HepG2 (cell line): ENCODE measurements at regions not wholly inside any gene's neighbourhood (a gene's known extent, or its start where the extent isn't known, plus 50 kb on each side); places are given as distances from the start of the nearest gene placed in this dataset.
A peak's percentile ranks its signal among the peaks of the same experiment; 100 is the strongest.

Source experiments
- ATAC-seq: fragments of 200-7000 bp; cut with Tn5 transposase; 3 replicates; pipeline ENCODE4 v1.9.1; 2020; ENCODE audit warnings: mild to moderate bottlenecking, moderate library complexity
- BruUV-seq: library from RNA; stranded (reverse); fragments of 400-500 nt; replicated peaks from 2 replicates; lab custom pipeline; 2021; lab: Mats Ljungman, UMichigan
- CTCF ChIA-PET: fragments of 300-600 bp; formaldehyde crosslinking; extraction: SDS; loops from one replicate; lab custom pipeline; 2021; ENCODE audit warnings: low total read pairs, inconsistent platforms, low intra/inter-chr PET ratio; lab: Yijun Ruan, JAX
- POLR2A ChIA-PET: fragments of 350-600 bp; sonication (Branson Sonifier 250); formaldehyde crosslinking; loops from one replicate; lab custom pipeline; 2020; ENCODE audit warnings: antibody characterized with exemption, inconsistent platforms; lab: Yijun Ruan, JAX
- DNase-seq: peaks from one replicate; pipeline ENCODE4 v3.0.0-alpha.2; 2015; ENCODE audit warnings: low spot score
- FAIRE-seq: peaks from 3 replicates; lab custom pipeline; 2011; peaks lifted over from hg19 to GRCh38; lab: Jason Lieb, UNC
- H2AFZ ChIP-seq: one replicate; pipeline ENCODE4 v1.6.1; 2011; ENCODE audit warnings: low read length, inconsistent platforms
- H3K27ac ChIP-seq: fragments of 300-600 bp; 3 replicates; pipeline ENCODE4 v1.8.0; 2011; ENCODE audit warnings: mixed run types, mild to moderate bottlenecking, mixed read lengths, low read length, inconsistent platforms; ENCODE audit not compliant: insufficient read depth; ENCODE audit errors: extremely low read length
- H3K27me3 ChIP-seq, 2 experiments: fragments of 200-600 bp in 1 of 2; 2 replicates in 1 of 2; 3 replicates in 1 of 2; pipeline versions ENCODE4 v1.6.0 to v1.8.0; 2011; ENCODE audit warnings: low read length in 2 of 2, mild to moderate bottlenecking in 2 of 2, moderate library complexity in 2 of 2, inconsistent platforms in 1 of 2; ENCODE audit not compliant: insufficient read depth in 2 of 2, control insufficient read depth in 1 of 2
- H3K36me3 ChIP-seq, 2 experiments: fragments of 200-600 bp in 1 of 2; replicated peaks in 1 of 2; 2 replicates in 1 of 2; 3 replicates in 1 of 2; pipeline versions ENCODE4 v1.5.1 to v1.8.0; 2011; ENCODE audit warnings: low read length in 2 of 2, inconsistent platforms in 1 of 2; ENCODE audit not compliant: insufficient read depth in 2 of 2, control insufficient read depth in 1 of 2
- H3K4me1 ChIP-seq: 2 replicates; pipeline ENCODE4 v1.5.1; 2012; ENCODE audit warnings: low read length, inconsistent platforms; ENCODE audit not compliant: insufficient read depth
- H3K4me2 ChIP-seq: 2 replicates; pipeline ENCODE4 v1.6.0; 2011; ENCODE audit warnings: low read depth, low read length, inconsistent platforms
- H3K4me3 ChIP-seq, 3 experiments: fragments of 200-600 bp in 1 of 3; sonication (generic), shearing (Covaris generic) in 1 of 3; replicated peaks in 1 of 3; 2 replicates each; pipeline ENCODE4 v1.5.1; 2011 to 2016; ENCODE audit warnings: low read length in 3 of 3, inconsistent platforms in 2 of 3, low read depth in 2 of 3, mild to moderate bottlenecking in 2 of 3, control low read depth in 1 of 3, mixed read lengths in 1 of 3; ENCODE audit not compliant: insufficient read depth in 1 of 3
- H3K79me2 ChIP-seq: one replicate; pipeline ENCODE4 v1.6.1; 2011; ENCODE audit warnings: low read length, inconsistent platforms; ENCODE audit not compliant: insufficient read depth
- H3K9ac ChIP-seq: 2 replicates; pipeline ENCODE4 v1.6.0; 2011; ENCODE audit warnings: mild to moderate bottlenecking, low read depth, low read length, inconsistent platforms; ENCODE audit not compliant: insufficient read depth
- H3K9me3 ChIP-seq: 2 replicates; pipeline ENCODE4 v1.5.1; 2012; ENCODE audit warnings: mild to moderate bottlenecking, low read length
- H4K20me1 ChIP-seq: 2 replicates; pipeline ENCODE4 v1.6.0; 2011; ENCODE audit warnings: inconsistent platforms, mild to moderate bottlenecking, low read length, moderate library complexity; ENCODE audit not compliant: insufficient read depth
- CENPT ChIP-seq: sonication (generic); formaldehyde crosslinking; IDR thresholded peaks from 2 replicates; pipeline ENCODE4 v1.8.0; 2022; ENCODE audit warnings: low read depth, mild to moderate bottlenecking, moderate library complexity, missing genetic modification reagents
- ERF ChIP-seq: IDR thresholded peaks from 2 replicates; pipeline ENCODE4 v1.6.1; 2018; ENCODE audit warnings: missing biosample characterization, missing genetic modification reagents
- PHF8 ChIP-seq: sonication (generic); formaldehyde crosslinking; IDR thresholded peaks from 2 replicates; pipeline ENCODE4 v1.5.0; 2020; ENCODE audit warnings: missing genetic modification reagents
- RXRA ChIP-seq: sonication (generic); formaldehyde crosslinking; IDR thresholded peaks from 2 replicates; pipeline ENCODE4 v1.5.1; 2020; ENCODE audit warnings: missing genetic modification reagents
- TCF12 ChIP-seq, 2 experiments: fragments of 450-650 bp in 1 of 2; sonication (generic) in 1 of 2; formaldehyde crosslinking in 1 of 2; IDR thresholded peaks; 2 replicates each; pipeline versions ENCODE4 v1.6.1 to v1.8.0; 2017 to 2022; ENCODE audit warnings: antibody characterized with exemption in 1 of 2, mild to moderate bottlenecking in 1 of 2, missing genetic modification reagents in 1 of 2, moderate library complexity in 1 of 2
- ZKSCAN8 ChIP-seq: IDR thresholded peaks from 2 replicates; pipeline ENCODE4 v1.6.1; 2016; ENCODE audit warnings: borderline replicate concordance, missing genetic modification reagents, missing compliant biosample characterization
- ZNF33B ChIP-seq: sonication (generic); formaldehyde crosslinking; IDR thresholded peaks from 2 replicates; pipeline ENCODE4 v1.5.1; 2020; ENCODE audit warnings: mild to moderate bottlenecking, missing genetic modification reagents
- ZNF549 ChIP-seq: sonication (generic); formaldehyde crosslinking; IDR thresholded peaks from 2 replicates; pipeline ENCODE4 v1.5.0; 2020; ENCODE audit warnings: missing genetic modification reagents
- ZNF550 ChIP-seq: sonication (generic); formaldehyde crosslinking; IDR thresholded peaks from 2 replicates; pipeline ENCODE4 v1.4.0; 2020; ENCODE audit warnings: mild to moderate bottlenecking, missing genetic modification reagents, borderline replicate concordance
- ZNF614 ChIP-seq: IDR thresholded peaks from 2 replicates; pipeline ENCODE4 v1.6.1; 2018; ENCODE audit warnings: missing biosample characterization, missing genetic modification reagents, inconsistent platforms, borderline replicate concordance
- ZNF891 ChIP-seq: sonication (generic); formaldehyde crosslinking; IDR thresholded peaks from 2 replicates; pipeline ENCODE4 v1.5.0; 2020; ENCODE audit warnings: mild to moderate bottlenecking, missing genetic modification reagents
- WGBS: methylation state at CpG from one replicate; pipeline ENCODE4 v1.1.6; 2017; ENCODE audit warnings: low lambda C conversion rate; 5-methylcytosine and 5-hydroxymethylcytosine counted together
- in situ Hi-C: cut with HindIII; loops from 2 replicates; pipeline ENCODE4 v1.10.0; 2017; ENCODE audit warnings: low pct_unique_long_range_greater_than_20kb; ENCODE audit not compliant: extremely low pct_ligation_motif_present
- intact Hi-C: fragments of 100-400 bp; cut with micrococcal nuclease; formaldehyde crosslinking; loops from one replicate; pipeline ENCODE4 v1.10.0; 2022; ENCODE audit not compliant: unreplicated experiment
- TF ChIP-seq, protein P1 (sequence below): sonication (generic); formaldehyde crosslinking; IDR thresholded peaks from 2 replicates; pipeline ENCODE4 v1.9.0; 2022; ENCODE audit warnings: missing genetic modification reagents, mild to moderate bottlenecking, borderline replicate concordance
- TF ChIP-seq, protein P2 (sequence below): sonication (generic); formaldehyde crosslinking; IDR thresholded peaks from 2 replicates; pipeline ENCODE4 v1.4.0; 2020; ENCODE audit warnings: missing genetic modification reagents, mild to moderate bottlenecking, borderline replicate concordance
- TF ChIP-seq, protein P3 (sequence below): sonication (generic); formaldehyde crosslinking; IDR thresholded peaks from 2 replicates; pipeline ENCODE4 v1.5.0; 2020; ENCODE audit warnings: missing genetic modification reagents, mild to moderate bottlenecking, borderline replicate concordance
- TF ChIP-seq, protein P4 (sequence below): sonication (generic); formaldehyde crosslinking; IDR thresholded peaks from 2 replicates; pipeline ENCODE4 v1.4.0; 2020; ENCODE audit warnings: missing genetic modification reagents

DNA sequence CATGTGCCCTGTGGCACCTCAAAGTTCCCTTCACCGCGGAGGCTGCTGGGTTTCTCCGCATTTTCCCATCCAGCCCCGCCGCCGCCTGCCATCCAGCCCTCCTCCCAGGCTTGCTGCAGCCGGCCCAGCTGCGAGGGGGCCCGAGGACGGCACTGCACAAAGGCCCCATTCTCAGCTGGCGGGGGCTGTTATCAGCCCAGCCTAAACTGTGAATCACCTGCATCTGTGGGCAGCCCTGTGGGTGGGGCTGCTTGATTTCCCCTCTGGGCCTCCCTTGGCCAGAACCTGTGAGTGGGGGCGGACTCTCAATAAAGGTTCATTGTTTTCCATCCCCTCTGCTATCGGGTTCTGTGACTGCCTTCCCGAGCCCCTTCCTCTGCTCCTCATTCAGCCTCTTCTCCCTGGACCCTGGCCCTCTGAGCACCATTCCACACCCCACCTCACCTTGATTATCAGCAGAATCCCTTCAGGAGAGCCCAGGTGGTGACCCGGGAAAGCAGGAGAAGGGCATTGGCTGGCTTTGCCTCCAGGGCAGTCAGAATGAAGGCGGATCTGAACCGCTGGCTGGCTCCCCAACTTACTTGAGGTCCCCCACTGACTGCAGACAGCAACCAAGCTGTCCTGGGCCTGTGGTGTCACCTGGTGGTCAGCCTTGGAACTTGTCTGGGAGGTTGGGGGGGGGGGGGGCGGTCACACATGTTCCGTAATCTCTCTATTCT lies 204.5 kb downstream of the ZFP36L2 start (continued):
- TF ChIP-seq CENPT (CRISPR knock-in tag), result no peak
- TF ChIP-seq ZNF550, result no peak
- 0 out of 2 replicates have a peak, but pooled peaks have one; percentile 24 for TF ChIP-seq RXRA (CRISPR knock-in tag)
- no peak for TF ChIP-seq TCF12 (IDR thresholded peaks at IDR 0.05)
- no peak for TF ChIP-seq TCF12 (CRISPR knock-in tag; IDR thresholded peaks at IDR 0.05)
- peak; percentile 30; the same call in 1 of the 2 replicates for TF ChIP-seq PHF8 (CRISPR knock-in tag)
- TF ChIP-seq, protein P1, sequence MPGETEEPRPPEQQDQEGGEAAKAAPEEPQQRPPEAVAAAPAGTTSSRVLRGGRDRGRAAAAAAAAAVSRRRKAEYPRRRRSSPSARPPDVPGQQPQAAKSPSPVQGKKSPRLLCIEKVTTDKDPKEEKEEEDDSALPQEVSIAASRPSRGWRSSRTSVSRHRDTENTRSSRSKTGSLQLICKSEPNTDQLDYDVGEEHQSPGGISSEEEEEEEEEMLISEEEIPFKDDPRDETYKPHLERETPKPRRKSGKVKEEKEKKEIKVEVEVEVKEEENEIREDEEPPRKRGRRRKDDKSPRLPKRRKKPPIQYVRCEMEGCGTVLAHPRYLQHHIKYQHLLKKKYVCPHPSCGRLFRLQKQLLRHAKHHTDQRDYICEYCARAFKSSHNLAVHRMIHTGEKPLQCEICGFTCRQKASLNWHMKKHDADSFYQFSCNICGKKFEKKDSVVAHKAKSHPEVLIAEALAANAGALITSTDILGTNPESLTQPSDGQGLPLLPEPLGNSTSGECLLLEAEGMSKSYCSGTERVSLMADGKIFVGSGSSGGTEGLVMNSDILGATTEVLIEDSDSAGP (CRISPR knock-in tag), result peak; percentile 66; the same call in 1 of the 2 replicates
- TF ChIP-seq ZNF614 (CRISPR knock-in tag), result no peak
- no peak for TF ChIP-seq ZNF33B (CRISPR knock-in tag)

DNA sequence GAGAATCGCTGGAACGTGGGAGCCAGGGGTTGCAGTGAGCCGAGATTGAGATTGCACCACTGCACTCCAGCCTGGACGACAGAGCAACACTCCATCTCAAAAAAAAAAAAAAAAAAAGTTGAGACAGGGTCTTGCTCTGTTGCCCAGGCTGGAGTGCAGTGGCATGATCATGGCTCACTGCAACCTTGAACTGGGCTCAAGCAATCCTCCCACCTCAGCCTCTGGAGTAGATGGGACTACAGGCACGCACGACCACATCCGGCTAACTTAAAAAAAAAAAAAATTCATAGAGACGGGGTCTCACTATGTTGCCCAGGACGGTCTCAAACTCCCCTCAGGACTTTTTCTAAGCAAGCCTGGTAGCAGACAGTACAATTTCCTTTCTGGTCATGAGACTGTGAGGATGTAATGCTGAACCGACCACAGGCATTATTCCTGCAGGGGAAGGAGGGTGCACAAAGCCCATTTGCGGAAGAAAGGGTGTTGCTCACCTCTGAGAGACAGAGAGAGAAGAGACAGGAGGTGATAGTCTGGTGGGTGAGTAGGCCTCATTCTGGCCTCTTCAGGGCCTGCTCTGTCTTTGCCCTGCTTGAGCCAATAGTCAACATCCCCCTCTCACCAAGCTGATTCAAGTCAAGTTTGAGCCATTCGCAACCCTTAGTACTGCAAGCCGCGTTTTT lies 205.3 kb downstream of the ZFP36L2 start:
- no peak overlapping the region for H3K4me3 ChIP-seq
- intact Hi-C loops (loop anchor here (5.0 kb wide), 3 partner anchors 106 to 461 kb away; partner anchors contain the start of gene ZFP36L2), in situ Hi-C loops (loop anchor here (5.0 to 10.0 kb wide), 3 partner anchors 44 to 464 kb away; no protein-coding TSS in a partner anchor)
- ChIA-PET POLR2A (interaction anchor here (1.0 to 24.4 kb wide), 7 partner anchors 15 to 91 kb away, joined by 3 to 555 read pairs (median 4); no protein-coding TSS in a partner anchor), CTCF (interaction anchor here (1.2 to 2.7 kb wide), 3 partner anchors 41 to 162 kb away, joined by 4 to 25 read pairs (median 9); no protein-coding TSS in a partner anchor)
- no peak overlapping the region for H2AFZ ChIP-seq
- peaks cover 73% of the 10 kb centered on the region for H3K4me1 ChIP-seq
- WGBS, result 98% methylated on average over 14 of the region's 14 CpGs
- ATAC-seq, result no peak
- no peak for DNase-seq
- H4K20me1 ChIP-seq, result no peaks in the 10 kb centered on the region
- no peak for FAIRE-seq
- H3K36me3 ChIP-seq, result no peaks in the 10 kb centered on the region
- no peaks in the 10 kb centered on the region for H3K27me3 ChIP-seq
- H3K9me3 ChIP-seq, result peaks cover 15% of the 10 kb centered on the region
- H3K27ac ChIP-seq, result no peak overlapping the region
- BruUV-seq, result no TSS peak
- no peaks in the 10 kb centered on the region for H3K79me2 ChIP-seq
- no peak overlapping the region for H3K9ac ChIP-seq
- no peak overlapping the region for H3K4me2 ChIP-seq
- TF ChIP-seq ERF (CRISPR knock-in tag) (no peak), ZKSCAN8 (CRISPR knock-in tag) (no peak), ZNF549 (CRISPR knock-in tag) (no peak), ZNF891 (CRISPR knock-in tag) (no peak)
- TF ChIP-seq, protein P2, sequence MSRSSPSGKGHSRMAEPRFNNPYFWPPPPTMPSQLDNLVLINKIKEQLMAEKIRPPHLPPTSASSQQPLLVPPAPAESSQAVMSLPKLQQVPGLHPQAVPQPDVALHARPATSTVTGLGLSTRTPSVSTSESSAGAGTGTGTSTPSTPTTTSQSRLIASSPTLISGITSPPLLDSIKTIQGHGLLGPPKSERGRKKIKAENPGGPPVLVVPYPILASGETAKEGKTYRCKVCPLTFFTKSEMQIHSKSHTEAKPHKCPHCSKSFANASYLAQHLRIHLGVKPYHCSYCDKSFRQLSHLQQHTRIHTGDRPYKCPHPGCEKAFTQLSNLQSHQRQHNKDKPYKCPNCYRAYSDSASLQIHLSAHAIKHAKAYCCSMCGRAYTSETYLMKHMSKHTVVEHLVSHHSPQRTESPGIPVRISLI (CRISPR knock-in tag), result 0 out of 2 replicates have a peak, but pooled peaks have one; percentile 34
- TF ChIP-seq, protein P3, sequence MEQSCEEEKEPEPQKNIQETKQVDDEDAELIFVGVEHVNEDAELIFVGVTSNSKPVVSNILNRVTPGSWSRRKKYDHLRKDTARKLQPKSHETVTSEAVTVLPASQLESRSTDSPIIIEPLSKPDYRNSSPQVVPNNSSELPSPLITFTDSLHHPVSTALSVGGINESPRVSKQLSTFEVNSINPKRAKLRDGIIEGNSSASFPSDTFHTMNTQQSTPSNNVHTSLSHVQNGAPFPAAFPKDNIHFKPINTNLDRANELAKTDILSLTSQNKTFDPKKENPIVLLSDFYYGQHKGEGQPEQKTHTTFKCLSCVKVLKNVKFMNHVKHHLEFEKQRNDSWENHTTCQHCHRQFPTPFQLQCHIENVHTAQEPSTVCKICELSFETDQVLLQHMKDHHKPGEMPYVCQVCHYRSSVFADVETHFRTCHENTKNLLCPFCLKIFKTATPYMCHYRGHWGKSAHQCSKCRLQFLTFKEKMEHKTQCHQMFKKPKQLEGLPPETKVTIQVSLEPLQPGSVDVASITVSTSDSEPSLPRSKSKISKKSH (CRISPR knock-in tag), result no peak
- TF ChIP-seq, protein P4, sequence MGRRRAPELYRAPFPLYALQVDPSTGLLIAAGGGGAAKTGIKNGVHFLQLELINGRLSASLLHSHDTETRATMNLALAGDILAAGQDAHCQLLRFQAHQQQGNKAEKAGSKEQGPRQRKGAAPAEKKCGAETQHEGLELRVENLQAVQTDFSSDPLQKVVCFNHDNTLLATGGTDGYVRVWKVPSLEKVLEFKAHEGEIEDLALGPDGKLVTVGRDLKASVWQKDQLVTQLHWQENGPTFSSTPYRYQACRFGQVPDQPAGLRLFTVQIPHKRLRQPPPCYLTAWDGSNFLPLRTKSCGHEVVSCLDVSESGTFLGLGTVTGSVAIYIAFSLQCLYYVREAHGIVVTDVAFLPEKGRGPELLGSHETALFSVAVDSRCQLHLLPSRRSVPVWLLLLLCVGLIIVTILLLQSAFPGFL (CRISPR knock-in tag), result no peak
